K562 (cell line): ENCODE measurements at regions not wholly inside any gene's neighbourhood (a gene's known extent, or its start where the extent isn't known, plus 50 kb on each side); places are given as distances from the start of the nearest gene placed in this dataset.

Source experiments
- ATAC-seq: fragments of 200-7000 bp; cut with Tn5 transposase; 3 replicates; pipeline ENCODE4 v1.9.1; 2020; ENCODE audit warnings: moderate library complexity
- BruUV-seq: library from RNA; stranded (reverse); fragments of 400-500 nt; replicated peaks from 2 replicates; lab custom pipeline; 2021; lab: Mats Ljungman, UMichigan
- CTCF ChIA-PET: fragments of 300-600 bp; formaldehyde crosslinking; extraction: SDS; loops from one replicate; lab custom pipeline; 2021; ENCODE audit warnings: low intra/inter-chr PET ratio; lab: Yijun Ruan, JAX
- POLR2A ChIA-PET: fragments of 300-600, 350-650 bp; sonication (Branson Sonifier 250); formaldehyde crosslinking; extraction: SDS; loops from one replicate; lab custom pipeline; 2021; ENCODE audit warnings: antibody characterized with exemption, inconsistent platforms; lab: Yijun Ruan, JAX
- DNase-seq, 4 experiments: peaks; one replicate each; pipeline versions ENCODE4 v3.0.0 to v3.0.0-alpha.2; 2011 to 2018; ENCODE audit warnings: low spot score in 3 of 4, mixed read lengths in 3 of 4; ENCODE audit errors: extremely low read depth in 1 of 4
- FAIRE-seq: peaks from 2 replicates; lab custom pipeline; 2011; peaks lifted over from hg19 to GRCh38; lab: Jason Lieb, UNC
- H2AFZ ChIP-seq: 2 replicates; pipeline ENCODE4 v1.6.0; 2011; ENCODE audit warnings: low read depth, low read length, control low read depth, inconsistent platforms
- H3K27ac ChIP-seq: fragments of 200-600 bp; 3 replicates; pipeline ENCODE4 v1.8.0; 2011; ENCODE audit warnings: low read depth, mild to moderate bottlenecking, control low read depth, inconsistent platforms, low read length, moderate library complexity, mixed read lengths; ENCODE audit errors: extremely low read depth
- H3K27me3 ChIP-seq, 2 experiments: fragments of 300-600 bp in 1 of 2; 2 replicates in 1 of 2; 3 replicates in 1 of 2; pipeline versions ENCODE4 v1.6.0 to v1.8.0; 2011; ENCODE audit warnings: inconsistent platforms in 2 of 2, low read length in 2 of 2, mild to moderate bottlenecking in 1 of 2, mixed read lengths in 1 of 2, moderate library complexity in 1 of 2; ENCODE audit not compliant: control insufficient read depth in 2 of 2, insufficient read depth in 2 of 2
- H3K36me3 ChIP-seq: fragments of 300-600 bp; 3 replicates; pipeline ENCODE4 v1.8.0; 2011; ENCODE audit warnings: mild to moderate bottlenecking, low read length, inconsistent platforms; ENCODE audit not compliant: control insufficient read depth, insufficient read depth
- H3K4me1 ChIP-seq, 2 experiments: fragments of 200-600 bp in 1 of 2; replicated peaks in 1 of 2; 2 replicates in 1 of 2; 3 replicates in 1 of 2; pipeline versions ENCODE4 v1.5.1 to v1.8.0; 2011; ENCODE audit warnings: inconsistent platforms in 2 of 2, low read length in 2 of 2, mild to moderate bottlenecking in 1 of 2, mixed read lengths in 1 of 2, moderate library complexity in 1 of 2; ENCODE audit not compliant: control insufficient read depth in 2 of 2, insufficient read depth in 2 of 2
- H3K4me2 ChIP-seq: 2 replicates; pipeline ENCODE4 v1.6.1; 2011; ENCODE audit warnings: low read length, control low read depth, inconsistent platforms, mixed read lengths; ENCODE audit not compliant: insufficient read depth
- H3K4me3 ChIP-seq: fragments of 200-600 bp; sonication (generic), shearing (Covaris generic); 2 replicates; pipeline ENCODE4 v1.5.1; 2016; ENCODE audit warnings: control low read depth, inconsistent platforms
- H3K79me2 ChIP-seq: fragments of 200-600 bp; 3 replicates; pipeline ENCODE4 v1.8.0; 2011; ENCODE audit warnings: low read length, inconsistent platforms; ENCODE audit not compliant: control insufficient read depth, insufficient read depth
- H3K9ac ChIP-seq, 2 experiments: 2 replicates each; pipeline versions ENCODE4 v1.6.0 to v1.6.1; 2011; ENCODE audit warnings: low read depth in 2 of 2, low read length in 2 of 2, control low read depth in 1 of 2, inconsistent platforms in 1 of 2, mild to moderate bottlenecking in 1 of 2, mixed read lengths in 1 of 2; ENCODE audit not compliant: insufficient read depth in 1 of 2
- H3K9me1 ChIP-seq: one replicate; pipeline ENCODE4 v1.6.0; 2011; ENCODE audit warnings: inconsistent platforms, mild to moderate bottlenecking, low read length, moderate library complexity; ENCODE audit not compliant: control insufficient read depth, insufficient read depth
- H3K9me3 ChIP-seq: replicated peaks from 2 replicates; pipeline ENCODE4 v1.5.1; 2011; ENCODE audit warnings: low read depth, low read length, inconsistent platforms; ENCODE audit not compliant: control insufficient read depth, insufficient read depth
- H4K20me1 ChIP-seq: replicated peaks from 2 replicates; pipeline ENCODE4 v1.6.1; 2011; ENCODE audit warnings: low read length, inconsistent platforms, mixed read lengths; ENCODE audit not compliant: control insufficient read depth, insufficient read depth
- ASH1L ChIP-seq: fragments of 450-650 bp; IDR thresholded peaks from 2 replicates; pipeline ENCODE4 v1.6.1; 2018; ENCODE audit warnings: borderline replicate concordance, mild to moderate bottlenecking, low read depth; ENCODE audit not compliant: partially characterized antibody
- CEBPB ChIP-seq: fragments of 450-650 bp; IDR thresholded peaks from 2 replicates; pipeline ENCODE4 v1.6.1; 2016; ENCODE audit warnings: missing genetic modification characterization, missing compliant biosample characterization
- JUNB ChIP-seq: fragments of 450-650 bp; formaldehyde crosslinking; conservative IDR thresholded peaks from 2 replicates; pipeline ENCODE4 v1.4.0; 2020; ENCODE audit warnings: mild to moderate bottlenecking
- MBD1 ChIP-seq: fragments of 250-450 bp; sonication (Bioruptor Pico); IDR thresholded peaks from 2 replicates; pipeline ENCODE4 v1.8.0; 2022; ENCODE audit warnings: inconsistent platforms
- MBD2 ChIP-seq: sonication (generic); IDR thresholded peaks from 2 replicates; pipeline ENCODE4 v1.6.1; 2016; ENCODE audit warnings: low read depth, borderline replicate concordance
- MYBL2 ChIP-seq, 2 experiments: fragments of 450-650 bp in 1 of 2; sonication (generic) in 1 of 2; formaldehyde crosslinking in 1 of 2; IDR thresholded peaks; 2 replicates each; pipeline versions ENCODE4 v1.6.1 to v1.8.1; 2017 to 2022; ENCODE audit warnings: borderline replicate concordance in 1 of 2, inconsistent platforms in 1 of 2, low read depth in 1 of 2, mild to moderate bottlenecking in 1 of 2, missing genetic modification reagents in 1 of 2, moderate library complexity in 1 of 2
- NBN ChIP-seq: fragments of 450-650 bp; IDR thresholded peaks from 2 replicates; pipeline ENCODE4 v1.6.1; 2016; ENCODE audit warnings: low read depth, mild to moderate bottlenecking
- PCBP1 ChIP-seq: fragments of 200-400 bp; formaldehyde crosslinking; IDR thresholded peaks from 2 replicates; pipeline ENCODE4 v1.6.1; 2018; ENCODE audit warnings: mild to moderate bottlenecking, low read depth, low read length; ENCODE audit not compliant: poor library complexity, severe bottlenecking
- PHF20 ChIP-seq: fragments of 450-650 bp; IDR thresholded peaks from 2 replicates; pipeline ENCODE4 v1.6.1; 2018; ENCODE audit not compliant: partially characterized antibody
- ZBTB8A ChIP-seq: fragments of 450-650 bp; IDR thresholded peaks from 2 replicates; pipeline ENCODE4 v1.6.1; 2018; ENCODE audit warnings: mild to moderate bottlenecking, moderate library complexity; ENCODE audit not compliant: partially characterized antibody
- ZC3H11A ChIP-seq: IDR thresholded peaks from 2 replicates; pipeline ENCODE4 v1.6.1; 2012; ENCODE audit warnings: low read depth, low read length, improper control_type of control experiment
- ZNF232 ChIP-seq: sonication (generic); formaldehyde crosslinking; IDR thresholded peaks from 2 replicates; pipeline ENCODE4 v1.8.0; 2022; ENCODE audit warnings: mild to moderate bottlenecking, missing genetic modification reagents
- ZNF395 ChIP-seq: fragments of 200-800 bp; sonication (Bioruptor generic); IDR thresholded peaks from 2 replicates; pipeline ENCODE4 v1.6.1; 2017; ENCODE audit warnings: missing genetic modification characterization, missing compliant biosample characterization
- WGBS: fragments of 100-300 bp; shearing (Covaris generic); methylation state at CpG from one replicate; pipeline ENCODE4 v1.1.6; 2016; ENCODE audit warnings: low coverage, mixed read lengths; ENCODE audit not compliant: insufficient coverage; ENCODE audit errors: missing lambda C conversion rate; 5-methylcytosine and 5-hydroxymethylcytosine counted together
- in situ Hi-C: fragments of 300-500 bp; cut with MboI; formaldehyde crosslinking; loops from 4 replicates; pipeline ENCODE4 v1.15.0; 2018; ENCODE audit warnings: inconsistent platforms, mixed read lengths
- intact Hi-C: fragments of 100-400 bp; cut with micrococcal nuclease; formaldehyde crosslinking; loops from 2 replicates; pipeline ENCODE4 v1.14.2; 2022

DNA sequence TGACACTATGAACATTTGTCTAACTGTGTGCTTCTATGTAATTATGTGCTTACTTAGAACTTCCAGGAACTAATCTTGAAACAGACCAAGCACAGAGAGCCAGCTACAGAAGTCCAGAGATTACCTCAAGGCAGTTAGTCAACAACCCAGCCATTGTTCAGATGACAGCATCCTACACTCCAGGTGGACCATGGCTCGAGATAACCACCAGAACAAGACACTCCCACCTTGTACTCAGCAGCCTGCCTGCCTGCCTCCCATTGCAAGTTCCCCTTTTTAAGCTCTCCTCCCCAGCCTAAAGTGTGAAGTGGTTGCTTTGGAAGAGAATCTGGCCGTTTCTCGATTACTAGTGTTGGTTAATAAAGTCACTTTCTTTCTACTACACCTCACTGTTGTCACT lies 1080.6 kb upstream of the LRRN3 start:
- ChIA-PET POLR2A (no interaction called here), CTCF (no interaction called here)
- no TSS peak for BruUV-seq

More for the DNA sequence above, 1080.6 kb upstream of the LRRN3 start:
- DNase-seq (no peak), ATAC-seq (no peak), FAIRE-seq (no peak)
- Histone ChIP-seq H3K79me2 (no peaks in the 10 kb centered on the region), H3K36me3 (no peaks in the 10 kb centered on the region), H3K27me3 (no peaks in the 10 kb centered on the region), H3K9me1 (no peaks in the 10 kb centered on the region), H3K9ac (no peak overlapping the region), H3K27ac (no peak overlapping the region), H3K4me1 (no peaks in the 10 kb centered on the region), H4K20me1 (no peaks in the 10 kb centered on the region), H2AFZ (no peak overlapping the region), H3K4me3 (no peak overlapping the region), H3K9me3 (0 out of 2 replicates have a peak, but pooled peaks cover 3% of the 10 kb centered on the region), H3K4me2 (no peak overlapping the region)
- TF ChIP-seq MBD2 (no peak), MBD1 (CRISPR knock-in tag) (no peak), JUNB (CRISPR knock-in tag) (no peak), CEBPB (tag) (no peak), ZBTB8A (no peak), PCBP1 (no peak), PHF20 (no peak), ZNF232 (CRISPR knock-in tag) (no peak), ZNF395 (no peak), ASH1L (no peak), NBN (no peak), ZC3H11A (no peak), MYBL2 (IDR thresholded peaks at IDR 0.05; ENCODE audit: low read depth) (no peak), MYBL2 (CRISPR knock-in tag; IDR thresholded peaks at IDR 0.05; ENCODE audit: borderline replicate concordance) (no peak)
- 2% methylated on average over 3 of the region's 3 CpGs for WGBS
- in situ Hi-C loops, result no loop called here
- intact Hi-C loops, result no loop called here
